ENCODE measurements at regions not wholly inside any gene's neighbourhood (a gene's known extent, or its start where the extent isn't known, plus 50 kb on each side); places are given as distances from the start of the nearest gene placed in this dataset.

DNA sequence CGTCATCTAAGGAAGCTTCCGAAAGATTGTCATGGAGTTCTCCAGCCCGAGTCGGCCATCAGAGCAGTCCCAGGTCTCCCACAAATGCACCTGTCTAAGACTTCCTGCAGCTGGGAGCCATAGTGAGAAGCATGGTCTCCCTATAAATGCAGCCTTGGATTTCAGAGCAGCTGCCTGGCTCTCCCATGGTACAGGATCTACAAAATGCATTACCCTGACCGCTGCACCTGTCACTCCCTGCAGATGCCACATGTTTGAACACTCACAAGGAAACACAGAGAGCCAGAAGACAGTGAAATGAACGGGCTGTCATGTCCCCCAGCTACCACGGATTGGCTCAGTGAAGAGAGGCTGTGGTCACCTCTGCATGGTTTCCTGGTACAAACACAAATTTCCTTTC lies 702.7 kb downstream of the MED13L start:
- Histone ChIP-seq H3F3A (ENCODE audit: insufficient read depth, low read length, poor library complexity, severe bottlenecking) (no peaks in the 10 kb centered on the region), H3K4me2 (ENCODE audit: low read length) (no peak overlapping the region), H3K9me3 (ENCODE audit: low read length) (no peaks in the 10 kb centered on the region), H3K9me2 (ENCODE audit: insufficient read depth, low read length) (no peaks in the 10 kb centered on the region), H3K36me3 (ENCODE audit: insufficient read depth, low read length) (no peaks in the 10 kb centered on the region), H3K9ac (ENCODE audit: low read length) (no peak overlapping the region), H3K4me3 (ENCODE audit: low read length) (no peak overlapping the region), H3K27me3 (ENCODE audit: insufficient read depth, low read depth, low read length) (no peaks in the 10 kb centered on the region), H3K79me2 (replicated peaks; ENCODE audit: insufficient read depth, low read length) (no peaks in the 10 kb centered on the region), H2AFZ (ENCODE audit: low read depth, low read length) (no peak overlapping the region), H3K27ac (ENCODE audit: low read length) (no peak overlapping the region), H4K20me1 (ENCODE audit: insufficient read depth) (no peaks in the 10 kb centered on the region)
- TF ChIP-seq CTCF (IDR thresholded peaks at IDR 0.05; ENCODE audit: poor library complexity, severe bottlenecking) (no peak), EZH2 (IDR thresholded peaks at IDR 0.05; ENCODE audit: borderline replicate concordance, insufficient read depth, low read length, poor library complexity, severe bottlenecking) (no peak), MXI1 (conservative IDR thresholded peaks at IDR 0.05; ENCODE audit: poor library complexity, severe bottlenecking) (no peak), RAD21 (conservative IDR thresholded peaks at IDR 0.05) (no peak), POLR2AphosphoS5 (IDR thresholded peaks at IDR 0.05) (no peak), SMC3 (conservative IDR thresholded peaks at IDR 0.05; ENCODE audit: poor library complexity) (no peak), EP300 (conservative IDR thresholded peaks at IDR 0.05; ENCODE audit: poor library complexity, severe bottlenecking) (no peak), TAF1 (IDR thresholded peaks at IDR 0.05; ENCODE audit: low read depth) (no peak)
- TF ChIP-seq, protein P1, sequence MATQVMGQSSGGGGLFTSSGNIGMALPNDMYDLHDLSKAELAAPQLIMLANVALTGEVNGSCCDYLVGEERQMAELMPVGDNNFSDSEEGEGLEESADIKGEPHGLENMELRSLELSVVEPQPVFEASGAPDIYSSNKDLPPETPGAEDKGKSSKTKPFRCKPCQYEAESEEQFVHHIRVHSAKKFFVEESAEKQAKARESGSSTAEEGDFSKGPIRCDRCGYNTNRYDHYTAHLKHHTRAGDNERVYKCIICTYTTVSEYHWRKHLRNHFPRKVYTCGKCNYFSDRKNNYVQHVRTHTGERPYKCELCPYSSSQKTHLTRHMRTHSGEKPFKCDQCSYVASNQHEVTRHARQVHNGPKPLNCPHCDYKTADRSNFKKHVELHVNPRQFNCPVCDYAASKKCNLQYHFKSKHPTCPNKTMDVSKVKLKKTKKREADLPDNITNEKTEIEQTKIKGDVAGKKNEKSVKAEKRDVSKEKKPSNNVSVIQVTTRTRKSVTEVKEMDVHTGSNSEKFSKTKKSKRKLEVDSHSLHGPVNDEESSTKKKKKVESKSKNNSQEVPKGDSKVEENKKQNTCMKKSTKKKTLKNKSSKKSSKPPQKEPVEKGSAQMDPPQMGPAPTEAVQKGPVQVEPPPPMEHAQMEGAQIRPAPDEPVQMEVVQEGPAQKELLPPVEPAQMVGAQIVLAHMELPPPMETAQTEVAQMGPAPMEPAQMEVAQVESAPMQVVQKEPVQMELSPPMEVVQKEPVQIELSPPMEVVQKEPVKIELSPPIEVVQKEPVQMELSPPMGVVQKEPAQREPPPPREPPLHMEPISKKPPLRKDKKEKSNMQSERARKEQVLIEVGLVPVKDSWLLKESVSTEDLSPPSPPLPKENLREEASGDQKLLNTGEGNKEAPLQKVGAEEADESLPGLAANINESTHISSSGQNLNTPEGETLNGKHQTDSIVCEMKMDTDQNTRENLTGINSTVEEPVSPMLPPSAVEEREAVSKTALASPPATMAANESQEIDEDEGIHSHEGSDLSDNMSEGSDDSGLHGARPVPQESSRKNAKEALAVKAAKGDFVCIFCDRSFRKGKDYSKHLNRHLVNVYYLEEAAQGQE (IDR thresholded peaks at IDR 0.05; ENCODE audit: borderline replicate concordance), result no peak

DNA sequence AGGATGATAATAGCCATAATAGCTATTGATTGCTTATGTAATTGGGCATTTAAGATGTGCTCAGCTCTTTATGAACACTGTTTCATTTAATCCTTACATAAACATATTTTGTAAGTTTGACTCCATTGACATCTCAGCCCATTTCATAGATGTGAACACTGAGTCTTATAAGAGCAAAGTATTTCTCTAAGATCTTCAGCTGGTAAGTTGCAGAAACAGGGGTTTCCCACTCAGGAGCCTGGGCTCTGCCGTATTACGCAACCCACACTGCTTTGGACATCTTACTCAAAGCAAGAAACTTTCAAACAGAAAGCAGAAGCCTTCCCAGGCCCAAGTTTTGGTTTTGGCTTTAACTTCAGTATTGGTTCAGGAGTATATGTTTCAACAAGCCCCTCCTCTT lies 705.1 kb downstream of the MED13L start:
- no peaks in the 10 kb centered on the region for H3K9me3 ChIP-seq (ENCODE audit: low read length)
- H3F3A ChIP-seq (ENCODE audit: insufficient read depth, low read length, poor library complexity, severe bottlenecking), result no peaks in the 10 kb centered on the region
- H2AFZ ChIP-seq (ENCODE audit: low read depth, low read length), result no peak overlapping the region

More for the DNA sequence above, 705.1 kb downstream of the MED13L start:
- Histone ChIP-seq H3K27ac (ENCODE audit: low read length) (no peak overlapping the region), H3K4me2 (ENCODE audit: low read length) (no peak overlapping the region), H3K27me3 (ENCODE audit: insufficient read depth, low read depth, low read length) (no peaks in the 10 kb centered on the region), H3K36me3 (ENCODE audit: insufficient read depth, low read length) (no peaks in the 10 kb centered on the region), H4K20me1 (ENCODE audit: insufficient read depth) (no peaks in the 10 kb centered on the region), H3K9me2 (ENCODE audit: insufficient read depth, low read length) (no peaks in the 10 kb centered on the region), H3K4me3 (ENCODE audit: low read length) (no peak overlapping the region), H3K9ac (ENCODE audit: low read length) (no peak overlapping the region), H3K79me2 (replicated peaks; ENCODE audit: insufficient read depth, low read length) (no peaks in the 10 kb centered on the region)
- TF ChIP-seq TAF1 (IDR thresholded peaks at IDR 0.05; ENCODE audit: low read depth), result no peak
- TF ChIP-seq CTCF (IDR thresholded peaks at IDR 0.05; ENCODE audit: poor library complexity, severe bottlenecking), result no peak
- TF ChIP-seq, protein P1 (IDR thresholded peaks at IDR 0.05; ENCODE audit: borderline replicate concordance), result no peak
- TF ChIP-seq MXI1 (conservative IDR thresholded peaks at IDR 0.05; ENCODE audit: poor library complexity, severe bottlenecking), result no peak
- no peak for TF ChIP-seq RAD21 (conservative IDR thresholded peaks at IDR 0.05)
- TF ChIP-seq POLR2AphosphoS5 (IDR thresholded peaks at IDR 0.05), result no peak
- no peak for TF ChIP-seq EZH2 (IDR thresholded peaks at IDR 0.05; ENCODE audit: borderline replicate concordance, insufficient read depth, low read length, poor library complexity, severe bottlenecking)
- no peak for TF ChIP-seq SMC3 (conservative IDR thresholded peaks at IDR 0.05; ENCODE audit: poor library complexity)
